HCT116 (cell line): ENCODE measurements at regions not wholly inside any gene's neighbourhood (a gene's known extent, or its start where the extent isn't known, plus 50 kb on each side); places are given as distances from the start of the nearest gene placed in this dataset.

Source experiments
- ATAC-seq: fragments of 200-7000 bp; cut with Tn5 transposase; 2 replicates; pipeline ENCODE4 v1.9.1; 2020; ENCODE audit warnings: mild to moderate bottlenecking, moderate library complexity
- BruUV-seq: library from RNA; stranded (reverse); fragments of 400-500 nt; replicated peaks from 2 replicates; lab custom pipeline; 2021; lab: Mats Ljungman, UMichigan
- CTCF ChIA-PET: fragments of 300-600 bp; sonication (Branson Sonifier 250); formaldehyde crosslinking; loops from one replicate; lab custom pipeline; 2021; ENCODE audit warnings: antibody characterized with exemption; lab: Charles Lee
- POLR2A ChIA-PET: fragments of 300-600, 350-600 bp; sonication (Branson Sonifier 250); formaldehyde crosslinking; loops from one replicate; lab custom pipeline; 2021; ENCODE audit warnings: antibody characterized with exemption; lab: Charles Lee
- RAD21 ChIA-PET, 2 experiments: fragments of 300-600 bp; sonication (Branson Sonifier 250); formaldehyde crosslinking; loops; one replicate each; lab custom pipeline; 2023; ENCODE audit warnings: low total read pairs in 2 of 2; ENCODE audit not compliant: uncharacterized antibody in 2 of 2, unreplicated experiment in 2 of 2, low non-redundant PET in 1 of 2; lab: Charles Lee
- DNase-seq: peaks from one replicate; pipeline ENCODE4 v3.0.0-alpha.2; 2010; ENCODE audit warnings: low read depth, low spot score
- H2AFZ ChIP-seq: fragments of 200-600 bp; shearing (Covaris generic), sonication (generic); 2 replicates; pipeline ENCODE4 v1.6.1; 2017; ENCODE audit warnings: low read depth, mixed run types, mixed read lengths, antibody characterized with exemption, low read length; ENCODE audit not compliant: poor library complexity, severe bottlenecking
- H3K27ac ChIP-seq: 2 replicates; pipeline ENCODE4 v1.5.1; 2012; ENCODE audit warnings: low read depth, low read length
- H3K27me3 ChIP-seq: fragments of 200-600 bp; sonication (generic); 2 replicates; pipeline ENCODE4 v1.6.1; 2016; ENCODE audit warnings: mixed run types, low read length, mixed read lengths; ENCODE audit not compliant: insufficient read depth
- H3K36me3 ChIP-seq, 2 experiments: fragments of 200-500 bp in 1 of 2; fragments of 200-600 bp in 1 of 2; sonication (Bioruptor generic) in 1 of 2; sonication (generic) in 1 of 2; 2 replicates each; pipeline versions ENCODE4 v1.5.1 to v1.6.1; 2014 to 2016; ENCODE audit warnings: low read length in 2 of 2, inconsistent platforms in 1 of 2, mixed read lengths in 1 of 2, mixed run types in 1 of 2; ENCODE audit not compliant: insufficient read depth in 2 of 2, control insufficient read depth in 1 of 2
- H3K4me1 ChIP-seq, 2 experiments: fragments of 200-600 bp in 1 of 2; sonication (generic) in 1 of 2; 2 replicates each; pipeline versions ENCODE4 v1.5.1 to v1.6.1; 2012 to 2017; ENCODE audit warnings: low read length in 2 of 2, inconsistent platforms in 1 of 2, mild to moderate bottlenecking in 1 of 2, mixed read lengths in 1 of 2, mixed run types in 1 of 2, moderate library complexity in 1 of 2; ENCODE audit not compliant: insufficient read depth in 2 of 2, control insufficient read depth in 1 of 2
- H3K4me2 ChIP-seq: fragments of 200-600 bp; sonication (generic); 2 replicates; pipeline ENCODE4 v1.6.1; 2017; ENCODE audit warnings: mixed run types, low read length, mixed read lengths
- H3K4me3 ChIP-seq, 2 experiments: fragments of 200-600 bp in 1 of 2; sonication (generic) in 1 of 2; replicated peaks in 1 of 2; 2 replicates each; pipeline ENCODE4 v1.5.1; 2011 to 2016; ENCODE audit warnings: low read length in 2 of 2, control low read depth in 1 of 2, low read depth in 1 of 2, mild to moderate bottlenecking in 1 of 2, mixed read lengths in 1 of 2, mixed run types in 1 of 2
- H3K79me2 ChIP-seq: fragments of 200-600 bp; sonication (generic); 2 replicates; pipeline ENCODE4 v1.6.1; 2017; ENCODE audit warnings: mild to moderate bottlenecking, mixed run types, low read length, moderate library complexity, mixed read lengths; ENCODE audit not compliant: insufficient read depth
- H3K9ac ChIP-seq: fragments of 200-600 bp; sonication (generic); 2 replicates; pipeline ENCODE4 v1.6.1; 2016; ENCODE audit warnings: low read length, mixed read lengths
- H3K9me2 ChIP-seq: fragments of 200-600 bp; sonication (generic), shearing (Covaris generic); 2 replicates; pipeline ENCODE4 v1.6.1; 2017; ENCODE audit warnings: mixed run types, mild to moderate bottlenecking, moderate library complexity; ENCODE audit not compliant: insufficient read depth
- H3K9me3 ChIP-seq, 2 experiments: fragments of 200-500 bp in 1 of 2; fragments of 200-600 bp in 1 of 2; sonication (Bioruptor generic) in 1 of 2; sonication (generic) in 1 of 2; 2 replicates each; pipeline ENCODE4 v1.6.1; 2014 to 2017; ENCODE audit warnings: low read length in 2 of 2, mixed read lengths in 2 of 2, inconsistent platforms in 1 of 2, low read depth in 1 of 2, mild to moderate bottlenecking in 1 of 2, mixed run types in 1 of 2, moderate library complexity in 1 of 2; ENCODE audit not compliant: control insufficient read depth in 1 of 2, insufficient read depth in 1 of 2
- H4K20me1 ChIP-seq: fragments of 200-600 bp; sonication (generic), shearing (Covaris generic); 2 replicates; pipeline ENCODE4 v1.6.1; 2017; ENCODE audit warnings: mixed run types, mild to moderate bottlenecking, moderate library complexity; ENCODE audit not compliant: insufficient read depth
- CEBPB ChIP-seq: IDR thresholded peaks from 2 replicates; pipeline ENCODE4 v1.6.1; 2012; ENCODE audit warnings: low read depth
- FOSL1 ChIP-seq: IDR thresholded peaks from 2 replicates; pipeline ENCODE4 v1.6.1; 2012; ENCODE audit warnings: low read depth
- REST ChIP-seq: IDR thresholded peaks from 2 replicates; pipeline ENCODE4 v1.6.1; 2012; ENCODE audit warnings: low read depth
- TCF7L2 ChIP-seq: IDR thresholded peaks from 2 replicates; pipeline ENCODE4 v1.7.0; 2011; ENCODE audit warnings: borderline replicate concordance, inconsistent platforms; ENCODE audit not compliant: insufficient read depth, insufficient read length; ENCODE audit errors: extremely low read depth
- ZBTB33 ChIP-seq: IDR thresholded peaks from 2 replicates; pipeline ENCODE4 v1.6.1; 2011; ENCODE audit warnings: mild to moderate bottlenecking, low read length, moderate library complexity; ENCODE audit not compliant: insufficient replicate concordance; ENCODE audit errors: extremely low read depth
- ZFX ChIP-seq: fragments of 450-650 bp; IDR thresholded peaks from 2 replicates; pipeline ENCODE4 v1.6.1; 2017
- ZNF274 ChIP-seq: fragments of 200-500 bp; sonication (Bioruptor generic); IDR thresholded peaks from 2 replicates; pipeline ENCODE4 v1.6.1; 2014; ENCODE audit warnings: mild to moderate bottlenecking, low read depth, low read length, inconsistent platforms
- intact Hi-C: fragments of 100-400 bp; cut with micrococcal nuclease; formaldehyde crosslinking; loops from 2 replicates; pipeline ENCODE4 v1.10.0; 2022

- intact Hi-C loops, result no loop called here
- Histone ChIP-seq H3K79me2 (no peaks in the 10 kb centered on the region), H2AFZ (no peak overlapping the region), H3K36me3 (no peaks in the 10 kb centered on the region), H3K9me3 (peaks cover 0 to 7% of the 10 kb centered on the region in 2 experiments; a peak in 2 of 4 replicates), H3K9me2 (no peaks in the 10 kb centered on the region), H3K4me1 (no peaks in the 10 kb centered on the region), H3K4me3 (no peak overlapping the region), H3K27ac (no peak overlapping the region), H3K9ac (no peak overlapping the region), H4K20me1 (no peaks in the 10 kb centered on the region), H3K4me2 (no peak overlapping the region), H3K27me3 (no peaks in the 10 kb centered on the region)
- no TSS peak for BruUV-seq
- DNase-seq (no peak), ATAC-seq (no peak)
- ChIA-PET RAD21 (no interaction called here), POLR2A (no interaction called here), CTCF (no interaction called here)
- TF ChIP-seq FOSL1 (no peak), CEBPB (no peak), ZBTB33 (no peak), ZNF274 (no peak), REST (no peak), TCF7L2 (no peak), ZFX (no peak)
These were observed 1273.6 kb upstream of the GBE1 start for GRCh38 chr3:83034806-83035703.
